GM12892 (cell line): ENCODE measurements at regions not wholly inside any gene's neighbourhood (a gene's known extent, or its start where the extent isn't known, plus 50 kb on each side); places are given as distances from the start of the nearest gene placed in this dataset.

Experiments
- POLR2A ChIP-seq: IDR thresholded peaks from 2 replicates; pipeline ENCODE4 v1.6.1; 2011; ENCODE audit warnings: low read depth, low read length, control low read depth
- TAF1 ChIP-seq: IDR thresholded peaks from 2 replicates; pipeline ENCODE4 v1.6.1; 2011; ENCODE audit warnings: low read depth, mild to moderate bottlenecking, control low read depth, low read length, borderline replicate concordance

DNA sequence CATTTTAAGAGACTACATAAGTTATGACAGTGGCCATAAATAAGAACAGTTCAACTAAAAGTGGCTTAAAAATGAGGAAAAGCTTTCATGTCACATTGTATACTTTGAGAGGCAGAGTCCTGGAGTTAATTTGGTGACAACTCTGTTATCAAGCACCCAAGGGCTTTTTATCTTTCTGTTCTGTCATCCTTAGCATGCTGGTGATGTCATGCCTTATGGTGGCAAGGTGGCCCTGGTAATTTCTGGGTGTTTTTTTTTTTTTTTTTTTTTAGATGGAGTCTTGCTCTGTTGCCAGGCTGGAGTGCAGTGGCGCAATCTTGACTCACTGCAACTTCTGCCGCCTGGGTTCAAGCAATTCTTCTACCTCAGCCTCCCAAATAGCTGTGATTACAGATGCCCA lies 158.8 kb downstream of the AASDHPPT start:
- no peak for TF ChIP-seq POLR2A
- TF ChIP-seq TAF1 = no peak
